GM13977 (cell line): ENCODE measurements at regions not wholly inside any gene's neighbourhood (a gene's known extent, or its start where the extent isn't known, plus 50 kb on each side); places are given as distances from the start of the nearest gene placed in this dataset.

Source experiments
- DNase-seq: peaks from one replicate; pipeline ENCODE4 v3.0.0; 2012; ENCODE audit warnings: low spot score
- in situ Hi-C: fragments of 300-500 bp; cut with MboI; formaldehyde crosslinking; loops from one replicate; pipeline ENCODE4 v1.12.0; 2022; ENCODE audit warnings: low sequenced_read_pairs, low pct_unique_long_range_greater_than_20kb, mixed read lengths, inconsistent platforms; ENCODE audit not compliant: unreplicated experiment
- TF ChIP-seq, protein P1 (sequence below): IDR thresholded peaks from 2 replicates; pipeline ENCODE4 v1.5.1; 2012; ENCODE audit warnings: mild to moderate bottlenecking, control low read depth; ENCODE audit not compliant: insufficient read depth; ENCODE audit errors: extremely low read depth, missing control alignments

DNA sequence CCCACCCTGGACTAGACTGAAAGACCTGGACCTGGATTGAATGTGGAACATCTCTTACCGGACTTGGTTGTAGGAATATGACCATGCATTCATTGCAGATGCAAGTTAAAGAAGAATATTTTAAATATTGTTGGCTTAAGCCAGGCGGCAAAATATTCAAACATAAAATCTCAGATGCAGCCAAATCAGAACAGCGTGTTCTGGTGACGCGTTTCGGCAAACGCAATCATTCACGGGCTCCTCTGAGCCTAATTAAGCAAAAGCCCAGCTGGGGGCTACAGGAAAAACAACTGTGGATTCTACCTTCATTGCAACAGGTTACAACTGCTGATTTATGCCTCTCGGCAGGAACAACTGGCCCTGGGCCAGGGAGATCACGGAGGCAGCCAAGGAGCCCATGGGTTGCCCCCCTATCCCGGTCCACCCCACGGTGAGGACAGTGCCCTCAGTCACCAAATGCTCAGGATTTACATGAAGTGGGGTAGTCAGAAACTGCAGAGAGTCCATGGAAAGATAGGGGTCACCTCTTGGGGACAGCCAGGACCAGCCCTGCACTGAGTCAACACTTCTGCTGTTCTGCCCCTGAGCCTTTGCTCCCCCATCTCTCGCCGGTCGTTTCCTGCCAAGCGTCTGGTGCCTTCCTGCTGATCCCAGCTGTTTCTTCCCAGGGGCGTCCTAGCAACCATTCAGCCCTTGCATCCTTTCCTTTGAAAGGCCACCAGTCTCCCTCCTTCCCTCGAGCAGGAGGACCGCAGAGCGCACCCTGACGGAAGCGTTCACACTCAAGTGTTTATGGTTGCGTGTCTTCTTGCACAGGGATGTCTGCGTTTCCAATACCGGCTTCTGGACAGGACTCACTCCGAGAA lies 64.4 kb upstream of the SFMBT2 start:
- in situ Hi-C loops, result no loop called here
- TF ChIP-seq, protein P1, sequence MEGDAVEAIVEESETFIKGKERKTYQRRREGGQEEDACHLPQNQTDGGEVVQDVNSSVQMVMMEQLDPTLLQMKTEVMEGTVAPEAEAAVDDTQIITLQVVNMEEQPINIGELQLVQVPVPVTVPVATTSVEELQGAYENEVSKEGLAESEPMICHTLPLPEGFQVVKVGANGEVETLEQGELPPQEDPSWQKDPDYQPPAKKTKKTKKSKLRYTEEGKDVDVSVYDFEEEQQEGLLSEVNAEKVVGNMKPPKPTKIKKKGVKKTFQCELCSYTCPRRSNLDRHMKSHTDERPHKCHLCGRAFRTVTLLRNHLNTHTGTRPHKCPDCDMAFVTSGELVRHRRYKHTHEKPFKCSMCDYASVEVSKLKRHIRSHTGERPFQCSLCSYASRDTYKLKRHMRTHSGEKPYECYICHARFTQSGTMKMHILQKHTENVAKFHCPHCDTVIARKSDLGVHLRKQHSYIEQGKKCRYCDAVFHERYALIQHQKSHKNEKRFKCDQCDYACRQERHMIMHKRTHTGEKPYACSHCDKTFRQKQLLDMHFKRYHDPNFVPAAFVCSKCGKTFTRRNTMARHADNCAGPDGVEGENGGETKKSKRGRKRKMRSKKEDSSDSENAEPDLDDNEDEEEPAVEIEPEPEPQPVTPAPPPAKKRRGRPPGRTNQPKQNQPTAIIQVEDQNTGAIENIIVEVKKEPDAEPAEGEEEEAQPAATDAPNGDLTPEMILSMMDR, result no peak
- DNase-seq, result no peak

DNA sequence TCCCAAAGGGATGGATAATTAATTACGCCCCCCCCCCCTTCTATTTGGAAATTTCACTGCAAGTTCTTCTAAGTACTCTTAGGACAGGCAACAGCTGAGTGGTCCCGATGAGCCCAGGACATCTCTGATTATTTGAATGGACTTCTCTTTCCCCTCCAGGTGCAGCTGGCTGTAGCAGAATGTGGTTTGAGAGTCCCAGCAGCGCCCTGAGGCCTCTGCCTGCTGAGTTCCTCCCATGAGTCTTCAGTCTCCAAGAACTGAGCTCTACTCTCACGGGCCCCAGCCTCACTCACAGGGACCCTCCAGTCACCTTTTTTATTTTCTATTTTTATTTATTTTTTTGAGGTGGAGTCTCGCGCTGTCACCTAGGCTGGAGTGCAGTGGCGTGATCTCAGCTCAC lies 63.6 kb upstream of the SFMBT2 start:
- TF ChIP-seq, protein P1, result no peak
- no peak for DNase-seq
- in situ Hi-C loops, result no loop called here

DNA sequence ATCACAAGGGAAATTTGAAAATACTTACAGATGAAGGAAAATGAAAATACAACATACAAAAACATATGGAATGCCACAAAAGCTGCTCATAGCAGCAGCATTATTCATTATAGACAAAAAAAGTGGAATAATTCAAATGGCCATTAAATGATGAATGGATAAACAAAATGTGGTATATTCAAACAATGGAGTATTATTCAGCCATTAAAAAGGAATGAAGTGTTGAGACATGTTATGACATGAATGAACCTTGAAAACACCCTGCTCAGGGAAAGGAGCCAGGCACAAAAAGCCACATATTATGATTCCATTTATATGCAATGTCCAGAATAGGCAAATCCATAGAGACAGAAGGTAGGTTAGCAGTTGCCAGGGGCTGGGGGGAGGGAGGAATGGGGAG lies 62.6 kb upstream of the SFMBT2 start:
- TF ChIP-seq, protein P1, result no peak
- DNase-seq, result no peak
- in situ Hi-C loops, result no loop called here

DNA sequence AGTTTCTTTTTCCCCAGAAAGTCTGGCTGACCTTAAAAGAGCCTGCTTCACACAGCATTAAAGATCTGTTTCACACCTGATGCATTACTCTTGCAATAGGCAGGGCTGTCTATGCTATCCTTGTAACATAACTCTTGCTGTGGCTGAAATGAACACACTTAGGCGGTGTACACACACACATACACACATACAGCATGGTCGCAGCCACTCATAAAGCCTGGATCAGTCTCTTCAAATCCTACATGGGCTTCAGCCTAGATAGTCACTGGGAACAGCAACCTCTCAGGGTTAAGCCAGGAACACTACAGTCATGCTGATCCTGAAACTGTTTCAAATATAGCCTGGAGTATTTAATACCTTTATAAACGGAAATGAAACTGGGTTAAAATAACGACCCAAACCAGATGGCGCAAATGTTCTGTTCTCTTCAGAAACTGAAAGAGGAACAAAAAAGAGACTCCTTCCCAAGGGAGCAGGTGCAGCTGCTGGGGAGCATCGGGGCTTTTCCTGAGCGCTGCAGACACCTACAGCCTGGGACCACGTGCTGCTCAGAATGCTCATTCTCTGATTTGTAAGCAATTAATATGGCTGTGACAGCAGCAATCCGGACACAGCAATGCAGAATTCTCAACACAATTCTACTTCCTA lies 61.0 kb upstream of the SFMBT2 start:
- peak; percentile 65 for DNase-seq

DNA sequence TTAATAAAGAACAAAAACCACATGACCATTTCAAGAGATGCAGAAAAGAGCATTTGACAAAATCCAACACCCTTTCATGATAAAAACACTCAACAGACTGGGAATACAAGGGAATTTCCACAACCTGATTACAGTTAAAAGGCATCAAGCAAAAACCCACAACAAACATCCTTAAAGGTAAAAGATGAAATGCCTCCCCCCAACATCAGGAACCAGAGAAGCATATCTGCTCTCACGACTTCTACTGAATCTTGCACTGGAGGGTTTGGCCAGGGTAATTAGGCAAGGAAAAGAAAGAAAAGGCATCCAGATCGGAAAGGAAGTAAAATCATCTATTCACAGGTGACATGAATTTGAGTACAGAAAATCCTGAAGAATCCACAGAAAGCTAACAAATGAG lies 59.5 kb upstream of the SFMBT2 start:
- in situ Hi-C loops, result no loop called here
- TF ChIP-seq, protein P1, result no peak
- DNase-seq, result no peak

More for the DNA sequence above, 61.0 kb upstream of the SFMBT2 start:
- in situ Hi-C loops, result no loop called here
- TF ChIP-seq, protein P1, result no peak

DNA sequence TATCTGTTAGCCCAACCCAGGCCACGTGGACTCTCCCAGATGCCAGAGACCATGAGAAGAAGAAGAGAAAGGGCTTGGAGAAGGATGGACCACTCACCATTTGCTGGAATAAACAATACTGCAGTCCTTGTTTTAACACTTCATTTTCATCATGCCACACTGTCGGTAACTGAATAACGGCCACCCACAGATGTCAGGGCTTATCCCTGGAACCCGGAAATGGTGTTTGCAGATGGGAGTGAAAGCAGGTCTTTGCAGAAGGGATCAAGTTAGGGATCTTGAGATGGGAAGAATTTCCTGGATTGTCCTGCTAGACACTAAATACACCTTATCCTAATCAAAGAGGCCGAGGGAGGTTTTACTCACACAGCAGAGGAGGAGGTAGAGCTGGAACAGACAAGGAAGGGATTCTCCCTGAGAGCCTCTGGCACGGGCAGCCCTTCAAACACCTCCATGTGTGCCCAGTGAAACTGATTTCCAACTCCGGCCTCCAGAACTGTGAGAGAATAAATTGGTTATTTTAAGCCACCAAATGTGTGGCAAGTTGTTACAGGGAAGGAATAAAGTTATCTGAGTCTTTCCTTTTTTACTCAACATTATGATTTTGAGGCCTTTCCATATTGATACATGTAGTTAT lies 56.3 kb upstream of the SFMBT2 start:
- TF ChIP-seq, protein P1, result no peak
- no peak for DNase-seq
- in situ Hi-C loops, result no loop called here
